HEK293 (cell line): ENCODE measurements at regions not wholly inside any gene's neighbourhood (a gene's known extent, or its start where the extent isn't known, plus 50 kb on each side); places are given as distances from the start of the nearest gene placed in this dataset.

Source experiments
- KLF16 ChIP-seq: fragments of 450-650 bp; formaldehyde crosslinking; IDR thresholded peaks from 2 replicates; pipeline ENCODE4 v1.5.1; 2017; ENCODE audit warnings: missing biosample characterization, missing genetic modification characterization
- YY1 ChIP-seq: fragments of 450-650 bp; formaldehyde crosslinking; IDR thresholded peaks from 2 replicates; pipeline ENCODE4 v1.5.1; 2018; ENCODE audit warnings: missing biosample characterization, missing genetic modification characterization
- ZNF121 ChIP-seq: fragments of 450-650 bp; formaldehyde crosslinking; IDR thresholded peaks from 2 replicates; pipeline ENCODE4 v1.5.1; 2016; ENCODE audit warnings: missing biosample characterization, missing genetic modification characterization
- ZNF404 ChIP-seq: fragments of 450-650 bp; formaldehyde crosslinking; IDR thresholded peaks from 2 replicates; pipeline ENCODE4 v1.5.1; 2017; ENCODE audit warnings: missing biosample characterization, missing genetic modification characterization
- TF ChIP-seq, protein P1 (sequence below): fragments of 450-650 bp; formaldehyde crosslinking; IDR thresholded peaks from 2 replicates; pipeline ENCODE4 v1.5.1; 2016; ENCODE audit warnings: missing biosample characterization, missing genetic modification characterization, borderline replicate concordance
- TF ChIP-seq, protein P2 (sequence below): fragments of 450-650 bp; formaldehyde crosslinking; IDR thresholded peaks from 2 replicates; pipeline ENCODE4 v1.5.1; 2016; ENCODE audit warnings: missing biosample characterization, missing genetic modification characterization

DNA sequence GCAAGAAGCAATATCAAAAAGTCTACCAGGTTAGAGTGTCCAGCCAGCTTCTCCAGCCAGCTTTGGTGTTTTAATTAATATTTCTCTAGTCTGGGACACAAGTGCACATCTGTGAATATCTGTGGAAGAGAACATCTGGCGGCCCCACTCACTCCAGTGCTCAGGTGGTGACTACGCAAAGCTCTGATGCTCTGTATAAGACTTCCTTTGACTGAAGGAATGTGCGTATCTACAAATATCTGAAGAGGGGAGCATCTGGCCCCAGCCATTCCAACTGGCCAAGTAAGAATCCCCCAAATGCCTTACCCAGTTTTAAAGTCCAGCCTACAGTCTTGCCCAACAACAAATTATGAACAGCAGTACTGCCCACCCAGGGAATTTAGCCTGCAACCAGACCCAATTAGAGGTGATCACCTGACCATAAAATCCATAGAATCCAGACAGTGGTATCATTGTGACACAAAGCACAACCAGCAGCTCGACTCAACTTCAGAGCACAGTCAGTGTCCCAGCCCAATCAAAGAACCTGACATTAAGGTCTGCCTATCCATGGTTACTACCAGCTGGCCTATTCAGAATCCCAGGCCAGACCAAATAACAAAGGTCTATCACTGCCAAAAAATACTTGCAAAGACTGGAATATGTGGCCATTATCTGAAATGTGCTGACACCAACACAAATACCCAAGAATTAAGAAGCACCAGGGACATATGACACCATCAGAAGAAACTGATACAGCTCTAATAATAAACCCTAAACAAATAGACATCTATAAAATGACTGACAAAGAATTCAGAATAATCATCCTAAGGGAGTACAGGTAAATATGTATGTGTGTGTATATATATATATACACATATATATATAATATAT lies 76.1 kb upstream of the MANEA start:
- TF ChIP-seq, protein P1, sequence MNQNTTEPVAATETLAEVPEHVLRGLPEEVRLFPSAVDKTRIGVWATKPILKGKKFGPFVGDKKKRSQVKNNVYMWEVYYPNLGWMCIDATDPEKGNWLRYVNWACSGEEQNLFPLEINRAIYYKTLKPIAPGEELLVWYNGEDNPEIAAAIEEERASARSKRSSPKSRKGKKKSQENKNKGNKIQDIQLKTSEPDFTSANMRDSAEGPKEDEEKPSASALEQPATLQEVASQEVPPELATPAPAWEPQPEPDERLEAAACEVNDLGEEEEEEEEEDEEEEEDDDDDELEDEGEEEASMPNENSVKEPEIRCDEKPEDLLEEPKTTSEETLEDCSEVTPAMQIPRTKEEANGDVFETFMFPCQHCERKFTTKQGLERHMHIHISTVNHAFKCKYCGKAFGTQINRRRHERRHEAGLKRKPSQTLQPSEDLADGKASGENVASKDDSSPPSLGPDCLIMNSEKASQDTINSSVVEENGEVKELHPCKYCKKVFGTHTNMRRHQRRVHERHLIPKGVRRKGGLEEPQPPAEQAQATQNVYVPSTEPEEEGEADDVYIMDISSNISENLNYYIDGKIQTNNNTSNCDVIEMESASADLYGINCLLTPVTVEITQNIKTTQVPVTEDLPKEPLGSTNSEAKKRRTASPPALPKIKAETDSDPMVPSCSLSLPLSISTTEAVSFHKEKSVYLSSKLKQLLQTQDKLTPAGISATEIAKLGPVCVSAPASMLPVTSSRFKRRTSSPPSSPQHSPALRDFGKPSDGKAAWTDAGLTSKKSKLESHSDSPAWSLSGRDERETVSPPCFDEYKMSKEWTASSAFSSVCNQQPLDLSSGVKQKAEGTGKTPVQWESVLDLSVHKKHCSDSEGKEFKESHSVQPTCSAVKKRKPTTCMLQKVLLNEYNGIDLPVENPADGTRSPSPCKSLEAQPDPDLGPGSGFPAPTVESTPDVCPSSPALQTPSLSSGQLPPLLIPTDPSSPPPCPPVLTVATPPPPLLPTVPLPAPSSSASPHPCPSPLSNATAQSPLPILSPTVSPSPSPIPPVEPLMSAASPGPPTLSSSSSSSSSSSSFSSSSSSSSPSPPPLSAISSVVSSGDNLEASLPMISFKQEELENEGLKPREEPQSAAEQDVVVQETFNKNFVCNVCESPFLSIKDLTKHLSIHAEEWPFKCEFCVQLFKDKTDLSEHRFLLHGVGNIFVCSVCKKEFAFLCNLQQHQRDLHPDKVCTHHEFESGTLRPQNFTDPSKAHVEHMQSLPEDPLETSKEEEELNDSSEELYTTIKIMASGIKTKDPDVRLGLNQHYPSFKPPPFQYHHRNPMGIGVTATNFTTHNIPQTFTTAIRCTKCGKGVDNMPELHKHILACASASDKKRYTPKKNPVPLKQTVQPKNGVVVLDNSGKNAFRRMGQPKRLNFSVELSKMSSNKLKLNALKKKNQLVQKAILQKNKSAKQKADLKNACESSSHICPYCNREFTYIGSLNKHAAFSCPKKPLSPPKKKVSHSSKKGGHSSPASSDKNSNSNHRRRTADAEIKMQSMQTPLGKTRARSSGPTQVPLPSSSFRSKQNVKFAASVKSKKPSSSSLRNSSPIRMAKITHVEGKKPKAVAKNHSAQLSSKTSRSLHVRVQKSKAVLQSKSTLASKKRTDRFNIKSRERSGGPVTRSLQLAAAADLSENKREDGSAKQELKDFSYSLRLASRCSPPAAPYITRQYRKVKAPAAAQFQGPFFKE (tag by site-specific recombination), result no peak
- no peak for TF ChIP-seq ZNF404 (tag by site-specific recombination)
- TF ChIP-seq YY1 (tag by site-specific recombination), result no peak
- TF ChIP-seq, protein P2, sequence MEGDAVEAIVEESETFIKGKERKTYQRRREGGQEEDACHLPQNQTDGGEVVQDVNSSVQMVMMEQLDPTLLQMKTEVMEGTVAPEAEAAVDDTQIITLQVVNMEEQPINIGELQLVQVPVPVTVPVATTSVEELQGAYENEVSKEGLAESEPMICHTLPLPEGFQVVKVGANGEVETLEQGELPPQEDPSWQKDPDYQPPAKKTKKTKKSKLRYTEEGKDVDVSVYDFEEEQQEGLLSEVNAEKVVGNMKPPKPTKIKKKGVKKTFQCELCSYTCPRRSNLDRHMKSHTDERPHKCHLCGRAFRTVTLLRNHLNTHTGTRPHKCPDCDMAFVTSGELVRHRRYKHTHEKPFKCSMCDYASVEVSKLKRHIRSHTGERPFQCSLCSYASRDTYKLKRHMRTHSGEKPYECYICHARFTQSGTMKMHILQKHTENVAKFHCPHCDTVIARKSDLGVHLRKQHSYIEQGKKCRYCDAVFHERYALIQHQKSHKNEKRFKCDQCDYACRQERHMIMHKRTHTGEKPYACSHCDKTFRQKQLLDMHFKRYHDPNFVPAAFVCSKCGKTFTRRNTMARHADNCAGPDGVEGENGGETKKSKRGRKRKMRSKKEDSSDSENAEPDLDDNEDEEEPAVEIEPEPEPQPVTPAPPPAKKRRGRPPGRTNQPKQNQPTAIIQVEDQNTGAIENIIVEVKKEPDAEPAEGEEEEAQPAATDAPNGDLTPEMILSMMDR (tag by site-specific recombination), result no peak
- no peak for TF ChIP-seq ZNF121 (tag by site-specific recombination)
- no peak for TF ChIP-seq KLF16 (tag by site-specific recombination)
